IMR-90 (cell line): ENCODE measurements at regions not wholly inside any gene's neighbourhood (a gene's known extent, or its start where the extent isn't known, plus 50 kb on each side); places are given as distances from the start of the nearest gene placed in this dataset.

ENCODE experiments used
- ATAC-seq: fragments of 200-7000 bp; cut with Tn5 transposase; 2 replicates; pipeline ENCODE4 v1.9.1; 2020; ENCODE audit warnings: low read depth, mild to moderate bottlenecking, moderate library complexity
- BruUV-seq: library from RNA; stranded (reverse); fragments of 400-500 nt; replicated peaks from 2 replicates; lab custom pipeline; 2021; lab: Mats Ljungman, UMichigan
- CTCF ChIA-PET: fragments of 300-600 bp; formaldehyde crosslinking; extraction: SDS; loops from one replicate; lab custom pipeline; 2021; ENCODE audit warnings: antibody characterized with exemption; lab: Yijun Ruan, JAX
- POLR2A ChIA-PET: fragments of 300-600 bp; sonication (Branson Sonifier 250); formaldehyde crosslinking; loops from one replicate; lab custom pipeline; 2022; ENCODE audit warnings: antibody characterized with exemption; ENCODE audit not compliant: unreplicated experiment; lab: Charles Lee
- DNase-seq: peaks from one replicate; pipeline ENCODE4 v3.0.0; 2013
- H2AFZ ChIP-seq: replicated peaks from 2 replicates; pipeline ENCODE3; 2013; ENCODE audit warnings: low read length, mild to moderate bottlenecking; ENCODE audit not compliant: poor library complexity
- H2AK5ac ChIP-seq: 2 replicates; pipeline ENCODE4 v1.6.1; 2013; ENCODE audit warnings: low read depth, low read length, inconsistent platforms
- H2AK9ac ChIP-seq: replicated peaks from 2 replicates; pipeline ENCODE3; 2013; ENCODE audit warnings: mild to moderate bottlenecking, low read depth, low read length, moderate library complexity; ENCODE audit not compliant: poor library complexity
- H2BK120ac ChIP-seq: 2 replicates; pipeline ENCODE4 v1.6.1; 2013; ENCODE audit warnings: low read depth, low read length, inconsistent platforms
- H2BK15ac ChIP-seq: 3 replicates; pipeline ENCODE4 v1.6.1; 2013; ENCODE audit warnings: low read depth, low read length, inconsistent platforms
- H2BK20ac ChIP-seq: 2 replicates; pipeline ENCODE4 v1.6.1; 2013; ENCODE audit warnings: low read depth, mild to moderate bottlenecking, inconsistent platforms, low read length, moderate library complexity
- H2BK5ac ChIP-seq: 2 replicates; pipeline ENCODE4 v1.6.1; 2013; ENCODE audit warnings: mild to moderate bottlenecking, low read depth, low read length, inconsistent platforms; ENCODE audit not compliant: poor library complexity, severe bottlenecking
- H3K14ac ChIP-seq: replicated peaks from 2 replicates; pipeline ENCODE4 v1.6.1; 2013; ENCODE audit warnings: low read depth, low read length, inconsistent platforms
- H3K18ac ChIP-seq: 2 replicates; pipeline ENCODE4 v1.6.1; 2013; ENCODE audit warnings: low read depth, low read length, control low read depth
- H3K23ac ChIP-seq: 2 replicates; pipeline ENCODE4 v1.6.1; 2013; ENCODE audit warnings: low read depth, low read length, inconsistent platforms
- H3K27ac ChIP-seq: 2 replicates; pipeline ENCODE4 v1.5.1; 2013; ENCODE audit warnings: mild to moderate bottlenecking, control low read depth, low read length; ENCODE audit not compliant: insufficient read depth
- H3K27me3 ChIP-seq: 2 replicates; pipeline ENCODE4 v1.6.1; 2013; ENCODE audit warnings: low read length; ENCODE audit not compliant: control insufficient read depth, insufficient read depth
- H3K36me3 ChIP-seq: 2 replicates; pipeline ENCODE4 v1.6.1; 2013; ENCODE audit warnings: low read length, mixed read lengths; ENCODE audit not compliant: control insufficient read depth, insufficient read depth
- H3K4ac ChIP-seq: 2 replicates; pipeline ENCODE4 v1.6.1; 2013; ENCODE audit warnings: low read depth, low read length, inconsistent platforms
- H3K4me1 ChIP-seq: 2 replicates; pipeline ENCODE4 v1.6.1; 2013; ENCODE audit warnings: low read length, mixed read lengths; ENCODE audit not compliant: control insufficient read depth, insufficient read depth
- H3K4me2 ChIP-seq: 2 replicates; pipeline ENCODE4 v1.6.1; 2013; ENCODE audit warnings: low read depth, mild to moderate bottlenecking, control low read depth, low read length, moderate library complexity
- H3K4me3 ChIP-seq: 2 replicates; pipeline ENCODE4 v1.5.1; 2013; ENCODE audit warnings: low read depth, mild to moderate bottlenecking, control low read depth, low read length, moderate library complexity; ENCODE audit not compliant: insufficient read depth
- H3K56ac ChIP-seq: 2 replicates; pipeline ENCODE4 v1.6.1; 2013; ENCODE audit warnings: low read length, inconsistent platforms; ENCODE audit not compliant: insufficient read depth; ENCODE audit errors: extremely low read depth
- H3K79me1 ChIP-seq, 2 experiments: 2 replicates each; pipeline ENCODE4 v1.6.1; 2013; ENCODE audit warnings: low read length in 2 of 2, inconsistent platforms in 1 of 2, low read depth in 1 of 2
- H3K9ac ChIP-seq: 2 replicates; pipeline ENCODE4 v1.6.1; 2013; ENCODE audit warnings: low read depth, low read length, control low read depth
- H3K9me1 ChIP-seq: 2 replicates; pipeline ENCODE4 v1.6.1; 2013; ENCODE audit warnings: low read length, inconsistent platforms; ENCODE audit not compliant: insufficient read depth
- H3K9me3 ChIP-seq: 2 replicates; pipeline ENCODE4 v1.6.1; 2013; ENCODE audit warnings: low read length; ENCODE audit not compliant: control insufficient read depth, insufficient read depth
- H4K20me1 ChIP-seq: 2 replicates; pipeline ENCODE4 v1.6.1; 2013; ENCODE audit warnings: low read length, inconsistent platforms; ENCODE audit not compliant: insufficient read depth
- H4K5ac ChIP-seq: 2 replicates; pipeline ENCODE4 v1.6.1; 2013; ENCODE audit warnings: mild to moderate bottlenecking, low read depth, low read length, control low read depth
- H4K8ac ChIP-seq, 2 experiments: 2 replicates each; pipeline ENCODE4 v1.6.1; 2013; ENCODE audit warnings: low read depth in 2 of 2, low read length in 2 of 2, control low read depth in 1 of 2, inconsistent platforms in 1 of 2
- H4K91ac ChIP-seq: 2 replicates; pipeline ENCODE4 v1.6.1; 2013; ENCODE audit warnings: low read depth, low read length, inconsistent platforms; ENCODE audit not compliant: insufficient read depth
- CTCF ChIP-seq: conservative IDR thresholded peaks from 2 replicates; pipeline ENCODE4 v1.5.1; 2012; ENCODE audit warnings: mild to moderate bottlenecking, low read depth, low read length, improper control_type of control experiment
- NFE2L2 ChIP-seq: fragments of 150-350 bp; IDR thresholded peaks from 2 replicates; pipeline ENCODE4 v1.6.1; 2016; ENCODE audit warnings: low read depth, mild to moderate bottlenecking, low read length
- RAD21 ChIP-seq: IDR thresholded peaks from 2 replicates; pipeline ENCODE4 v1.6.1; 2012; ENCODE audit warnings: low read length, improper control_type of control experiment
- RCOR1 ChIP-seq: IDR thresholded peaks from 2 replicates; pipeline ENCODE4 v1.6.1; 2012; ENCODE audit warnings: mild to moderate bottlenecking, low read length, improper control_type of control experiment; ENCODE audit not compliant: insufficient replicate concordance
- RFX5 ChIP-seq: IDR thresholded peaks from 2 replicates; pipeline ENCODE4 v1.8.0; 2012; ENCODE audit warnings: low read depth, mild to moderate bottlenecking, low read length, moderate library complexity
- WGBS, 2 experiments: methylation state at CpG; one replicate each; pipeline versions ENCODE4 v1.1.5 to v1.1.7; 2013; ENCODE audit warnings: missing lambda C conversion rate in 2 of 2; ENCODE audit not compliant: insufficient read length in 1 of 2; ENCODE audit errors: extremely low coverage in 2 of 2; 5-methylcytosine and 5-hydroxymethylcytosine counted together
- dilution Hi-C: fragments of 300-500 bp; cut with HindIII; formaldehyde crosslinking; loops from one replicate; pipeline ENCODE4 v1.14.3; 2018; ENCODE audit warnings: low sequenced_read_pairs; ENCODE audit not compliant: unreplicated experiment
- in situ Hi-C: fragments of 300-500 bp; cut with MboI; formaldehyde crosslinking; loops from 3 replicates; pipeline ENCODE4 v1.14.3; 2019; ENCODE audit warnings: low sequenced_read_pairs, inconsistent platforms, mixed read lengths
- intact Hi-C: fragments of 100-400 bp; cut with micrococcal nuclease; formaldehyde crosslinking; loops from 2 replicates; pipeline ENCODE4 v1.10.0; 2022

DNA sequence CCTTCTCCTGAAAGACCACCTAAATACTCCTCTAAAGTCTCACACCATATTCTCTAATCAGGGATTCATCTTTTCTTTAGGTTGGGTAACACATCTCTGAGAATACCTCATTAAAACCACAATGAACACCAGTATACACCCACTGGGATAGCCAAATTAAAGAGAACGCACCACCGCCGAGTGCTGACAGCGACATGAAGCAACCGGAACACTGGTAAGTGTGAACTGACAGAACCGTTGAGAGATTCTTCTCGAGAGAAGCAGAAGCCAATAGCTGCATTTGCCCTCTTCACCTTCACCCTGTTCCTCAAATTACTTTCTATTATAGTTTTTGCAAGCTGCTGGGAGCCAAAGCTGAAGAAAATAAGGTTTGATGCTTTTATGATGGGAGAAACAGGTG lies 318.5 kb downstream of the FBXO15 start:
- no TSS peak for BruUV-seq
- H2AK5ac ChIP-seq, result no peak overlapping the region
- no peak overlapping the region for H3K14ac ChIP-seq
- H2BK15ac ChIP-seq, result no peak overlapping the region
- no peak overlapping the region for H3K56ac ChIP-seq
- H4K91ac ChIP-seq, result no peak overlapping the region
- CTCF ChIA-PET, result no interaction called here
- intact Hi-C loops (no loop called here), dilution Hi-C loops (no loop called here), in situ Hi-C loops (loop anchor here (25.0 kb wide), 1 partner anchor 1067 kb away; no protein-coding TSS in a partner anchor)
- H3K23ac ChIP-seq, result no peak overlapping the region
- no peaks in the 10 kb centered on the region for H3K36me3 ChIP-seq
- no peak for DNase-seq
- POLR2A ChIA-PET, result no interaction called here
- no peaks in the 10 kb centered on the region for H4K20me1 ChIP-seq
- no peak overlapping the region for H2BK5ac ChIP-seq
- 91% methylated on average over 7 of the region's 7 CpGs; no CpG with 5 or more reads in 1 of the 2 experiments for WGBS, 2 experiments
- H2AFZ ChIP-seq, result no peak overlapping the region
- H3K4me2 ChIP-seq, result no peak overlapping the region
- no peak overlapping the region for H3K9ac ChIP-seq
- no peak overlapping the region for H4K5ac ChIP-seq
- H4K8ac ChIP-seq, result no peak overlapping the region
- H2BK20ac ChIP-seq, result no peak overlapping the region
- no peaks in the 10 kb centered on the region for H3K9me3 ChIP-seq
- no peaks in the 10 kb centered on the region for H3K79me1 ChIP-seq
- TF ChIP-seq NFE2L2 (no peak), RAD21 (no peak), RFX5 (no peak), CTCF (no peak), RCOR1 (no peak)
- H2AK9ac ChIP-seq, result no peak overlapping the region
- no peak overlapping the region for H3K4ac ChIP-seq
- ATAC-seq, result no peak
- peaks cover 13% of the 10 kb centered on the region for H3K4me1 ChIP-seq
- no peak overlapping the region for H3K27ac ChIP-seq
- no peaks in the 10 kb centered on the region for H3K9me1 ChIP-seq
- H3K27me3 ChIP-seq, result no peaks in the 10 kb centered on the region; the same call in 1 of the 2 replicates
- no peak overlapping the region for H3K4me3 ChIP-seq
- no peak overlapping the region for H2BK120ac ChIP-seq
- no peak overlapping the region for H3K18ac ChIP-seq
